Suppressor macrophage (primary cell): ENCODE measurements at regions not wholly inside any gene's neighbourhood (a gene's known extent, or its start where the extent isn't known, plus 50 kb on each side); places are given as distances from the start of the nearest gene placed in this dataset.

Source experiments
- DNase-seq, 4 experiments: peaks; one replicate each; pipeline ENCODE4 v3.0.0-alpha.2; 2020 to 2022

DNA sequence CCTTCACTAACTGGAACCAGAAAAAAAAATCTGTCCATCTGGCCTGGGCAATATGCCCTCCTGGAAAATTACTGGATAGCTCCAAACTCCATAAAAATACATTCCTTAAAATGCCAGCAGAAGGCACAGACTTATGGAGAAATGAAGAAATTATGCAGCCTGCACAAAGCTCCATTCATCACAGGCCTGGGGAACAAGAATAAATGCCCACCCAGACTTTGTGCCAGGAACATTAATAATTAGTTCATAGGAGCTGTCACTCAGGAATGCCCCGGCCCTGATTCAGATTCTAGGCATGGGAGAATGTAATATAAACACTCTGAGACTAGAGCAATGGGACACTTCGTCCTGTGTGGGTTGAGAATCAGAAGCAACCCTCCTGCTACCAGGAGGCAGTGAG lies 199.3 kb downstream of the OTOR start:
- no peak for DNase-seq

DNA sequence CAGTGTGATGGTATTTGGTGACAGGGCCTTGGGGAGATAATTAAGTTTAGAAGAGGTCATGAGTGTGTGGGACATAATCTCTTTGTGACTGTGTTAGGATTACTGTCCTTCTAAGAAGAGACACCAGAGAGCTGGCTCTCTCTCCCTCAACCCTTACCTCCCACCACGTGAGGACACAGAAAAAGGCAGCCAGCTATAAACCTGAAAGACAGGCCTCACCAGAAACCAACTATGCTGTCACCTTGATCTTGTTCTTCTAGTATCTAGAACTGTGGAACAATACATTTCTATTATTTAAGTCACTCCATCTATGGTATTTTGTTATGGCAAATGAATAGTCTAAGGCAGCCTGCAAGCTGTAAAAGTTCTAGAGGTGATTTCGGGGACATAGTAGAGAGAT lies 203.7 kb downstream of the OTOR start:
- DNase-seq = no peak

- DNase-seq = no peak
Measured at GRCh38 chr20:16952965-16953364, 204.8 kb downstream of the OTOR start.

- no peak for DNase-seq
Measured at GRCh38 chr20:16953858-16954257, 205.7 kb downstream of the OTOR start.

GRCh38 chr20:16955462-16955861 lies 207.3 kb downstream of the OTOR start:
- no peak for DNase-seq

- DNase-seq = no peak
Measured at GRCh38 chr20:16955971-16956370, 207.8 kb downstream of the OTOR start.

DNA sequence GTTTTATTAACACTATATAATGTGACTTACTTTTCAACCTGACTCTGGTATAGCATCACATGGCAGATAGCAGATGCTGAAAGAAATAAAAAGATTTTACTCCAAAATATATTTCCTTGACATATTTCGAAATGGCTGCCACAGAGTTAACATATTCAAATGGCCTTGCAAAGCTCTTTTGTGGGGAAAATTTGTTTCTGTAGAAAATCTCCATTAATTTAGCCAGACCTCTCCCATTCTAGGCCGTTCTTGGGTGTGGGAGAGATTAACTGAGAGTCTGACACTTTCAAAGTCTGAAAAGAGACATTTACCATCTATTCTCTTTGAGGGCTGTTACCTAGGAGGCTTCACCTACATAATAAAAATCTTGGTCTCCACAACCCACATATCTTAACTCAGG lies 217.2 kb downstream of the OTOR start:
- DNase-seq = no peak

DNA sequence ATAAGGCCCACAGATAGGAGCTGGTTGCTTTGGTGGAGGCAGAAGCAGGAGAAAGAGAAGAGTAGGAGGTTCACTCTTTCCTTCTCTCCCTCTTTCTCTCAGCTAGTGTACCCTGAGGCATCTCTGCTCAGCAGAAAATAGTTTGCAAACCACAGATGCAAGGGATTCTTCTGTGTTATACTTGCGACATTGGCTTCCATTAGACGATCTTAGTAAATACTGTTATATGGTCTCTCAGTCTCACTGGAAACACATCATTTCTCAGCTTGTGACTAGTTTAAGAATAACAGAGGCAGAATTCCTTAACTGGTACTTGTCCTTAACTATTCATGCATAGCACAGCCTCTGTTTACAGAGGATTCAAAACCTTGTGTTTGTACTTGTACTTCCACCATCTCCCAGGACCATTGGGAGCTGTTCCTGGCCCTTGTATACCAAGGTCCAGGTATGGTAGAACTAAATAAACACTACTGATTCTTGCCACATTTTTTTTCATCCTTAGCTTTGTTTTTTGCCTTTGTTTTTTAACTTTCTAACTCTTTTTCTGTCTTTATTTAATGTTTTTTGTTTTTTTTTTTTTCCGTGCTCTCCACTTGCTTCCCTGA lies 218.2 kb downstream of the OTOR start:
- DNase-seq = no peak

GRCh38 chr20:16968099-16968498 lies 219.9 kb downstream of the OTOR start:
- DNase-seq = no peak

GRCh38 chr20:16970776-16971175 lies 222.6 kb downstream of the OTOR start:
- DNase-seq = no peak

GRCh38 chr20:16974080-16974854 lies 226.1 kb downstream of the OTOR start:
- no peak for DNase-seq

DNA sequence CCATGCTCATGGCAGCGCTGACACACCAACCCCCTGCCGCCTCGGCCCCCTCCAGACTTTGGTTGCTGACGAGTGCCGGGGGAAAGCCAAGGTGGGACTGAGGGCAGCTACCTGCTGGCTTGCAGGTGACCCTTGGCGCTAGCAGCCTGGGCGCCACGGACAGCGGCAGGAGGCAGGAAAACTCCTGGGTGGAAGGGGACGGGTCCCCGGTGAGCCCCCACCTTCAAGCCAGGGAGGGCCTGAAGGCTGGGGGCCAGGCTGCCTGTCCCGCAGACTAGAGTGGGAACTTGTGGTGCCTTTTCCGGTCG lies 226.7 kb downstream of the OTOR start:
- DNase-seq = no peak

DNA sequence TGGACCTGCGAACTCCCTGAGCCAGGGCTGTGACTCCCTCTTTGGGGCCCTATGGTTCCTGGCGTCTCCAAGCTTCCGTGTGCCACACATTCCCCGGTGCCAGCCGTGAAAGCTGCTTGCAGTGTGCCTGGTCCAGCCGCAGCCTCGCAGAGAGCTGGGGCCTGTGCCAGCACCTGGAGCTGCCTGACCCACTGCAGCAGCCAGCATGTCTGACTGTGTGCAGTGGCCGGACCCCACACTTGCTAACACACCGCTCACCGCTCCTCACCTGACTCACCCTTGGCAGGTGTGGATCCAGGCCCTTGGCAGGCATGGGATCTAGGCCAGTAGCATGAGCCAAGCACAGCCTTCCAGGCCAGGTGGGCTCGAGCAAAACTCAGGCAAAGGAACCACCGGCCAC lies 227.5 kb downstream of the OTOR start:
- DNase-seq = no peak

DNA sequence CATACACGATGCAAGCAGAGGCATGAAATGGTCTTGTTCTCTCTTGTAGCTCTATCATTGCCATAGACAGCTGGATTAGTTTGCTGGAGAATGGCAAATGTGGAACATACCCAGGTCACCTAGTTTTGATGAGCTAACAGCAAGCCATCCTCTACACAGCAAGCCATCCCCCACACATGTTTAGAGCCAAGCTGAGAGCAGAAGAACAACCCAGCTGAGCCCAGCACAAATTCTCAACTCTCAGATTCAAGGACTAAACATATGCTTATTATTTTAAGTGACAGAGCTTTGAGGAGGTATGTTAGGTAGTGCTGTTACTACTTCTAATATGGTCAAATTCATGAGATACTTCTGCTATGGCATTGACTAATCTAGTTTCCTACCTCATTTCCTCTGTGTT lies 230.3 kb downstream of the OTOR start:
- DNase-seq = no peak

DNA sequence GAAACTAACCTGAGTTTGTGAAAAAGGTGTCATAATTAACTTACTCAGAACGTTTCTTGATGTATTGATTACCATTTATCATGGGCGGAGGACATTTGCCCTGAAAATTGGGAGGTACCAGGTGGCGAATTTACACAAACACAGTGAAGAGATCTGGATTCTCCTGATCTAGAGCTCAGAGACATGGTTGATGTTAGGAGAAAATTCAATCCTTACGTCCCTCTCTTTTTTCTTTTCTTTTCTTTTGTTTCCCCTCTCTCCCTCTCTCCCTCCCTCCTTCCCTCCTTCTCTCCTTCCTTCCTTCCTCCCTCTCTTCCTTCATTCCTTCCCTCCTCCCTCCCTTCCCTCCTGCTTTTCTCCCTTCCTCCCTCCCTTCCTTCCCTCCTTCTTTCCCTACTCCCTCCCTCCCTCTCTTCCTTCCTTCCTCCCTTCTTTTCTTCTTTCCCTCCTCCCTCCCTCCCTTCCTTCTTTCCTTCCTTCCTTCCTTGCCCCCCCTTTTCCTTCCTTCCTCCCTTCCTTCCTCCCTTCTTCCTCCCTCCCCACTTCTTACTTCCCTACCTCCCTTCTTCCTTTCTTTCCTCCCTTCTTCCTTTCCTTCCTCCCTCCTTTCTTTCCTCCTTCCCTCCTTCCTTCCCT lies 234.1 kb downstream of the OTOR start:
- no peak for DNase-seq

- DNase-seq = no peak
Measured at GRCh38 chr20:16984481-16984880, 236.3 kb downstream of the OTOR start.

- DNase-seq = no peak
Measured at GRCh38 chr20:17003170-17003870, 223.5 kb upstream of the PCSK2 start.

DNA sequence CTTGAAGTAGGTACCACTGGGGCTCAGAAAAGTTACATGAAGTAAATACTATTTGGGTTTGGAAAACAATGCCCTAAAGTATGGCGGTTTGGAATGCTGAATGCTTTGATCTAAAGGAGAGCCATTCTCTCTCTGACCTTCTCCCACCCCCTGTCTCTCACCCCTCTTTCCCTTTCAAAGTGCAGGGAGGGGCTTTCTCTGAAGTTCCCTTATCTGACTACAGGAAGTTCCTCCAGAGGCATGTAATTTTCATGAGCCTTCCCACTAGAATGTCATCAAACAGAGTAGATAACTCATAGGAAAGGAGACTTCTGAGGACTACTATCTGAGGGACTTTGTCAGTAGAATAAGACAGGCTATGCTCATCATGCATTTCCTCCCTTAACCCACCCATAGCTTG lies 216.7 kb upstream of the PCSK2 start:
- DNase-seq = no peak

DNA sequence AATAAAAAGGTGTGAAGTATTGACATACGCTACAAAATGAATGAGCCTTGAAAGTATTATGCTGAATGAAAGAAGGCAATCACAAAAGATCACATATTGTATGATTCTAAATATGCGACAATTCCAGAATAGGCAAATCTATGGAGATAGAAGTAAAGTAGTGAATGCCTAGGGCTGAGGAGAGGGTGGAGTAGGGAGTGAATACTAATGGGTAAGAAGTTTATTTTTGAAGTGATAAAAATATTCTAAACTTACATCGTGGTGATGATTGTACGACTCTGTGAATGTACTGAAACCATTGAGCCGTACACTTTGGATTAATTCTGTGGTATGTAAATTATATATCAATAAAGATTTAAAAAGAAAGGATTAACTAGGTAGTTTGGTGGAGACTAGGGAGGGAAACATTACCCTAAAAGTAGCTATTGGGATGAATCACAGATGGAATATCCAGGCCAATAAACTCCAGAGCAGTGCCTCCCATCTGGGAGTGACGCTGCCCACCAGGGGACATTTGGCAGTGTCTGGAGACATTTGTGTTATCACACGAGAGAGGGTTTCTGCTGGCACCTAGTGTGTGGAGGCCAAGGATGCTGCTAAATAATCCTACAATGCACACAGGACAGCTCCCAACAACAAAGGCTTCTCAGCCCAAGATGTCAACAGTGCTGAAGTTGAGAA lies 214.2 kb upstream of the PCSK2 start:
- DNase-seq = no peak

DNA sequence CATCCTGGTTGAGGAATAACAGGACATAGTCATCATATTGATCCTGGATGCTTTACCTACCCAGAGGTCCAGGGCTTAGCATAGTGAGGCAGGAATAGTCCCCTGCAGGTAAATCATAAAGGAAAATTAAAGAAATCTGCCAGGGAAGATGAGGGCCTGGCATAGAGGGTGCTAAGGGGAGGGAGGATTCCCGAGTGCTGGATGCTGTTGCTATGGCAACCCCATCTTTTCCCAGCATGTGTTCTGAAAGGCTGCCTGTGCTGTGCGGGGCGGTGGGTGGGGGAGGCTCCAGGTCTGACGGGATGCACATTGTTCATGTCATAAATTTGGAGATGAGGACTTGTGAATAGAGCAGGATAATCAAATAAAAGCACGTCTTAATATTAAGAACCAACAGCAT lies 212.6 kb upstream of the PCSK2 start:
- no peak for DNase-seq

DNA sequence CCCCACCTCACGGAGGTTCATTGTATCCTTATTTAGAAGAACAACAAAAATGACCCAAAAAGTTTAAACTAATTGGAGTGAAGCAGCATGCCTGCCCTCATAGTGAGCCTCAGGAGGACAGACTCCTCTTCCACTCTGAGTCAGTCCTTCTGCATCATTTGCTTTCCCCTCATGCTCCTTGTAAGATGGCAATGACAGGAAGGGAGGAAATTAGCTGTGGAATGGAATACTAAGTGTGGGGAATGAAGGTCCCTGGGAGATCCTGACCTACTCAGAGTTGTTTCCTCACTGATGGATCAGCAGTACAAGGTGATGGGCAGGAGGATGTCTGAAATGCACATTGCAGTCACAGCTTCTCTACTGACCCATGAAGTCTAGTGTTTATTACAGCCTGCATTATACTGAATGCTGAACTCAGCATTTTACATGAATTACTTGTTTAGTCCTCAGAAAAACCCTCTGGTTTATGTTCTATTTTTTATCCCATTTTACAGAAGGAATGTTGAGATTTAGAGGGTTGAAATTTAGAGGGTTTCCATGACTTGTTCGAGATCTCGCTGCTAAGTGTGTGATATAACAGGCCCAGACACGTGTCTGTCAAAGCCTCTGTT lies 212.0 kb upstream of the PCSK2 start:
- no peak for DNase-seq

GRCh38 chr20:17017232-17017631 lies 209.6 kb upstream of the PCSK2 start:
- no peak for DNase-seq

- no peak for DNase-seq
Measured at GRCh38 chr20:17021481-17021880, 205.4 kb upstream of the PCSK2 start.
